IPS DF 6.9 (cell line): ENCODE measurements at regions not wholly inside any gene's neighbourhood (a gene's known extent, or its start where the extent isn't known, plus 50 kb on each side); places are given as distances from the start of the nearest gene placed in this dataset.

Experiments
- DNase-seq: peaks from one replicate; pipeline ENCODE4 v3.0.0-alpha.2; 2013; ENCODE audit warnings: low read depth, low spot score
- H3K27ac ChIP-seq: one replicate; pipeline ENCODE4 v1.5.1; 2013; ENCODE audit warnings: low read length, control low read depth
- H3K27me3 ChIP-seq: 2 replicates; pipeline ENCODE4 v1.6.1; 2013; ENCODE audit warnings: mild to moderate bottlenecking, low read length; ENCODE audit not compliant: control insufficient read depth, insufficient read depth
- H3K36me3 ChIP-seq: 2 replicates; pipeline ENCODE4 v1.6.1; 2013; ENCODE audit warnings: low read length; ENCODE audit not compliant: control insufficient read depth, insufficient read depth
- H3K4me1 ChIP-seq: 2 replicates; pipeline ENCODE4 v1.6.1; 2013; ENCODE audit warnings: low read length; ENCODE audit not compliant: control insufficient read depth, insufficient read depth
- H3K4me3 ChIP-seq: 2 replicates; pipeline ENCODE4 v1.5.1; 2013; ENCODE audit warnings: mild to moderate bottlenecking, low read length
- H3K9me3 ChIP-seq: 2 replicates; pipeline ENCODE4 v1.6.1; 2013; ENCODE audit warnings: low read length, inconsistent platforms; ENCODE audit not compliant: control insufficient read depth, insufficient read depth
- WGBS: extraction: QIAGEN DNeasy Blood & Tissue Kit; methylation state at CpG from one replicate; pipeline ENCODE4 v1.1.7; 2013; ENCODE audit warnings: mixed read lengths, missing lambda C conversion rate; ENCODE audit not compliant: insufficient read length, insufficient coverage; 5-methylcytosine and 5-hydroxymethylcytosine counted together

GRCh38 chr4:147400721-147401120, 80.2 kb upstream of the EDNRA start:
- no peak overlapping the region for H3K27ac ChIP-seq
- H3K4me3 ChIP-seq, result no peak overlapping the region
- no peak for DNase-seq
- no peaks in the 10 kb centered on the region for H3K4me1 ChIP-seq
- no peaks in the 10 kb centered on the region for H3K9me3 ChIP-seq
- no peaks in the 10 kb centered on the region for H3K36me3 ChIP-seq
- no peaks in the 10 kb centered on the region for H3K27me3 ChIP-seq
- no CpG with 5 or more reads among the region's 3 CpGs for WGBS

- WGBS, result no CpG with 5 or more reads among the region's 5 CpGs
- Histone ChIP-seq H3K27ac (no peak overlapping the region), H3K27me3 (no peaks in the 10 kb centered on the region), H3K4me1 (no peaks in the 10 kb centered on the region), H3K4me3 (no peak overlapping the region), H3K36me3 (no peaks in the 10 kb centered on the region), H3K9me3 (no peaks in the 10 kb centered on the region)
- no peak for DNase-seq
These were observed 79.7 kb upstream of the EDNRA start for GRCh38 chr4:147401221-147401620.

DNA sequence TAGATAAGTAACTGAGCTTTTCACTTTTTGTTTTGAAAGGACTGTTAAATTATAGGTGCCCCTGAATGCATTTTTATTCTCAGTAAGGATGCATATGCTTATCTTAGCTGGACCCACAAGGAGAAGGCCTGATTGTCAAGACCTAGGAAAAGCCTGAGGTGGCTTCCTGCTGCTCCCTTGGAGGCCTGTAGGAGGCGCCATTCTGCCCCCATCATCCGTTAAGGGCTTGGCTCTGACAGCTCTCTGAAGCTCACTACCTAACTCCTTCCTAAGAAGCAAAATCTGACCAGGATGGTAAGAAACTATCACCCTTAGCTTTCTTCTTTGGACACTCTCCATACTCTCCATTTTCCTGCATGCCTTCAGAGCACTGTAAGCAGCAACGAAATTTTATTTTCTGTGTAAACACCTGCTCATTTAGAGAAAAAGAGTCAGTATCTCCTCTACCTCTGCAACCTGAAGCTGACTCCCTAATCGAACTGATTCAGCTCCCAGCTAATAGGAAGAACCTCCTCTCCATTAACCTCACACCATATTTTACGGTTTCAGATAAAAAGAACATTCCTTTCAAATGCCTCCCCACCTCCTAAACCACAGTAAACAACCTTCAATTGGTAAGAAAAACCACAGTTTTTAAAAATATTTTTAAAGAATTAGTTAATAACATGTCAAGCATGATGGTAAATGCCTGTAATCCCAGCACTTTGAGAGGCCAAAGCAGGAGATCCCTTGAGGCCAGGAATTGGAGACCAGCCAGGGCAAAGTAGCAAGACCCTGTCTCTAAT, 73.4 kb upstream of the EDNRA start:
- DNase-seq, result peak; percentile 20
- Histone ChIP-seq H3K9me3 (no peaks in the 10 kb centered on the region), H3K4me1 (no peaks in the 10 kb centered on the region), H3K27me3 (no peaks in the 10 kb centered on the region), H3K27ac (no peak overlapping the region), H3K36me3 (no peaks in the 10 kb centered on the region), H3K4me3 (no peak overlapping the region)
- WGBS, result no CpG with 5 or more reads among the region's 5 CpGs

GRCh38 chr4:147408189-147408588, 72.7 kb upstream of the EDNRA start:
- H3K36me3 ChIP-seq, result no peaks in the 10 kb centered on the region
- H3K27ac ChIP-seq, result no peak overlapping the region
- DNase-seq, result no peak
- H3K27me3 ChIP-seq, result no peaks in the 10 kb centered on the region
- no peaks in the 10 kb centered on the region; the same call in 1 of the 2 replicates for H3K4me1 ChIP-seq
- H3K9me3 ChIP-seq, result no peaks in the 10 kb centered on the region
- no peak overlapping the region for H3K4me3 ChIP-seq

DNA sequence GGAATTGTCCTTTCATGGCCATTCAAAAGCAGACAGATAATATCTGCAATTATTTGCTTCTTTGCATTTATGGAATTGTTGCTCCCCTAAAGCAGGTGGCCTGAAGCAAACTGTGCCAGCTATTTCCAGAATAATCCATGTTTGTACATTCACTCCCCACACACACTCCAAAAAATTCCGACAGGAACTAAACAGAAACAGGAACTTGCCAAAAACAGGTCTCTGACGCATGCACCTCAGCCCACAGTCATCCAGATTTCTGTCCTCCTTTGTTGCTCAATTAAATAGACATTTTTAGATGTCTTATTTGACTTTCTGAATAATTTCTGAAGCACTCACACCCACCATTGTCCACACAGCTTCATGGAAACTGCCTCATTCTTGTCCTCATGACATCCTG, 71.5 kb upstream of the EDNRA start:
- Histone ChIP-seq H3K27me3 (no peaks in the 10 kb centered on the region), H3K36me3 (no peaks in the 10 kb centered on the region), H3K4me1 (no peaks in the 10 kb centered on the region; the same call in 1 of the 2 replicates), H3K27ac (no peak overlapping the region), H3K4me3 (no peak overlapping the region), H3K9me3 (no peaks in the 10 kb centered on the region)
- WGBS, result no CpG with 5 or more reads among the region's 2 CpGs
- no peak for DNase-seq

GRCh38 chr4:147418226-147418625, 62.7 kb upstream of the EDNRA start:
- Histone ChIP-seq H3K27ac (no peak overlapping the region), H3K27me3 (no peaks in the 10 kb centered on the region), H3K4me3 (no peak overlapping the region), H3K36me3 (no peaks in the 10 kb centered on the region), H3K4me1 (no peaks in the 10 kb centered on the region; the same call in 1 of the 2 replicates), H3K9me3 (no peaks in the 10 kb centered on the region)
- no CpG with 5 or more reads among the region's 1 CpG for WGBS
- DNase-seq, result no peak

DNA sequence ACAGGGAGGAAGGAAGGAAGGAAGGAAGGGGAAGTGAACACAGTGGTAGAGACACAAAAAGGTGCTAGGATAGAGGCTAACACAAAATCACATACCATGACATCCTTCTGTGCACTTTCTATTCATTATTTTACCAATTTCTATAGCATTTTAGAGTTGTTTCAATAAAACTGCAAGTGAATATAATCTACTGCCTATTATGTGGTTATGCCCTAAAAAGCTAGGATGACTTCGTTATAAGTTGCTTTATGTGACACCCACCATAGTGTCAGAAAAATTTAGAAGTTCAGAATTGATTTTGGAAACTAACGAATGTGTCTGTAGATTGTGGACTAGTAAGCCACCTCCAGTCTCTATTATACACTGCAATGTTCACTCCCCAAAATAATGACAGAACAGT, 59.4 kb upstream of the EDNRA start:
- DNase-seq, result no peak
- Histone ChIP-seq H3K27me3 (no peaks in the 10 kb centered on the region), H3K4me3 (no peak overlapping the region), H3K4me1 (no peaks in the 10 kb centered on the region), H3K27ac (no peak overlapping the region), H3K36me3 (no peaks in the 10 kb centered on the region), H3K9me3 (no peaks in the 10 kb centered on the region)
- no CpG with 5 or more reads among the region's 2 CpGs for WGBS

GRCh38 chr4:147423229-147423628, 57.7 kb upstream of the EDNRA start:
- H3K36me3 ChIP-seq, result no peaks in the 10 kb centered on the region
- no peak overlapping the region for H3K4me3 ChIP-seq
- no peaks in the 10 kb centered on the region for H3K4me1 ChIP-seq
- no peak overlapping the region for H3K27ac ChIP-seq
- H3K27me3 ChIP-seq, result no peaks in the 10 kb centered on the region
- H3K9me3 ChIP-seq, result no peaks in the 10 kb centered on the region
- WGBS, result no CpG with 5 or more reads among the region's 4 CpGs
- DNase-seq, result no peak

DNA sequence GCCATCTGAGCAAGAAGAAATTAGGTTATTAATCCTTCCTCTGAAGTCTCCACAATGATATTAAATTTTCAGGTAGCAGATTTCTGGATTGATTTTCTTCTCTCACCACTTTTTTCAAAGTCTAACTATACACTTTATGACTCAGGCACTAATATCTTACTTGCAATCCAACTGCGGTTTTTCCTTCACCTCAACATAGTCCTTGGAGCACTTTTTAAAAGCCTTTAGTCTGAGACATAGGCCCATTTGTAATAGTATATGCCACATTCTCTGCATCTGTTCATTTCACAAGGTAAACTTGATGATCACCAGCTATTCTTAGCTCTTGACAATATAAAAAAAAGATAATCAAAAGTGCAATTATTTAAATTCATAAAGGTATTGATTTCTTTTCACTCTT, 55.9 kb upstream of the EDNRA start:
- Histone ChIP-seq H3K4me3 (no peak overlapping the region), H3K4me1 (no peaks in the 10 kb centered on the region), H3K36me3 (no peaks in the 10 kb centered on the region), H3K27me3 (no peaks in the 10 kb centered on the region), H3K9me3 (no peaks in the 10 kb centered on the region), H3K27ac (no peak overlapping the region)
- DNase-seq, result no peak
- no CpG with 5 or more reads among the region's 1 CpG for WGBS

GRCh38 chr4:147428583-147428982, 52.3 kb upstream of the EDNRA start:
- H3K4me3 ChIP-seq, result no peak overlapping the region
- no peaks in the 10 kb centered on the region for H3K27me3 ChIP-seq
- H3K36me3 ChIP-seq, result no peaks in the 10 kb centered on the region
- H3K27ac ChIP-seq, result no peak overlapping the region
- no peak for DNase-seq
- no CpG with 5 or more reads among the region's 4 CpGs for WGBS
- no peaks in the 10 kb centered on the region for H3K4me1 ChIP-seq
- no peaks in the 10 kb centered on the region for H3K9me3 ChIP-seq

DNA sequence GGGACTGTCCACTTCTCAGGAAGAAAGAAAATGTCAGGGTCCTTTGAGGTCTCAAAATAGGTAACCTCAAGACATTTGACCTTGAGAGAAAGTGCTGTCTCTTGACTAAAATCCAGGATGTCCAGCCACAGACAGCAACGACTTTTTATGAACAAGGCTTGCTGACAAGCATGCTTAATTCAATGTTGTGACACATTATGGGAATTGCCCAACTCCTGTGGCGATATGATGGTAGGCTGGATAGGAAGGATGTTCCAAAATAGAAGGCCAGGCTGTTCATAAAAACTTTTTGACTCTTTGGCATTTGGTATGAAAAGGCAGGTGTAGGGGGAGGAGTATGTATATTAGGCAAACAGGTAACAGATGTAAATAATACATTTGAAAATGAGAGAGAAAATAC, 50.8 kb upstream of the EDNRA start:
- H3K36me3 ChIP-seq, result no peaks in the 10 kb centered on the region
- no peaks in the 10 kb centered on the region for H3K4me1 ChIP-seq
- WGBS, result no CpG with 5 or more reads among the region's 2 CpGs
- H3K9me3 ChIP-seq, result no peaks in the 10 kb centered on the region
- H3K4me3 ChIP-seq, result no peak overlapping the region
- H3K27me3 ChIP-seq, result no peaks in the 10 kb centered on the region
- H3K27ac ChIP-seq, result no peak overlapping the region
- no peak for DNase-seq
